ENCODE measurements at regions not wholly inside any gene's neighbourhood (a gene's known extent, or its start where the extent isn't known, plus 50 kb on each side); places are given as distances from the start of the nearest gene placed in this dataset.

GRCh38 chr12:107351713-107352112 is 258.4 kb upstream of the CRY1 start:
- FAIRE-seq = no peak

- FAIRE-seq = no peak
Measured at GRCh38 chr12:107352347-107353081, 259.2 kb upstream of the CRY1 start.

GRCh38 chr12:107353312-107353711 is 260.0 kb upstream of the CRY1 start:
- no peak for FAIRE-seq

GRCh38 chr12:107355004-107355565 is 261.7 kb upstream of the CRY1 start:
- no peak for FAIRE-seq

GRCh38 chr12:107355612-107356011 is 262.3 kb upstream of the CRY1 start:
- FAIRE-seq = no peak

GRCh38 chr12:107356266-107356936 is 263.1 kb upstream of the CRY1 start:
- no peak for FAIRE-seq

- no peak for FAIRE-seq
Measured at GRCh38 chr12:107356937-107357295, 263.6 kb upstream of the CRY1 start.

- no peak for FAIRE-seq
Measured at GRCh38 chr12:107359382-107359781, 266.0 kb upstream of the CRY1 start.

- FAIRE-seq = no peak
Measured at GRCh38 chr12:107360033-107360432, 266.7 kb upstream of the CRY1 start.

- FAIRE-seq = no peak
Measured at GRCh38 chr12:107360482-107360881, 267.1 kb upstream of the CRY1 start.

- no peak for FAIRE-seq
Measured at GRCh38 chr12:107361970-107362369, 268.6 kb upstream of the CRY1 start.

- no peak for FAIRE-seq
Measured at GRCh38 chr12:107362960-107363359, 269.6 kb upstream of the CRY1 start.

- no peak for FAIRE-seq
Measured at GRCh38 chr12:107364875-107365518, 271.6 kb upstream of the CRY1 start.

- FAIRE-seq = no peak
Measured at GRCh38 chr12:107365703-107366102, 272.4 kb upstream of the CRY1 start.

- no peak for FAIRE-seq
Measured at GRCh38 chr12:107366322-107366721, 273.0 kb upstream of the CRY1 start.

- FAIRE-seq = no peak
Measured at GRCh38 chr12:107368586-107368985, 275.2 kb upstream of the CRY1 start.

GRCh38 chr12:107369006-107369405 is 275.7 kb upstream of the CRY1 start:
- no peak for FAIRE-seq

- FAIRE-seq = no peak
Measured at GRCh38 chr12:107369679-107370078, 276.3 kb upstream of the CRY1 start.

- no peak for FAIRE-seq
Measured at GRCh38 chr12:107372229-107372658, 278.9 kb upstream of the CRY1 start.

GRCh38 chr12:107373238-107373809 is 280.0 kb upstream of the CRY1 start:
- no peak for FAIRE-seq

- FAIRE-seq = no peak
Measured at GRCh38 chr12:107374161-107374840, 281.0 kb upstream of the CRY1 start.

GRCh38 chr12:107375231-107375630 is 281.9 kb upstream of the CRY1 start:
- no peak for FAIRE-seq
